ENCODE measurements at regions not wholly inside any gene's neighbourhood (a gene's known extent, or its start where the extent isn't known, plus 50 kb on each side); places are given as distances from the start of the nearest gene placed in this dataset.

DNA sequence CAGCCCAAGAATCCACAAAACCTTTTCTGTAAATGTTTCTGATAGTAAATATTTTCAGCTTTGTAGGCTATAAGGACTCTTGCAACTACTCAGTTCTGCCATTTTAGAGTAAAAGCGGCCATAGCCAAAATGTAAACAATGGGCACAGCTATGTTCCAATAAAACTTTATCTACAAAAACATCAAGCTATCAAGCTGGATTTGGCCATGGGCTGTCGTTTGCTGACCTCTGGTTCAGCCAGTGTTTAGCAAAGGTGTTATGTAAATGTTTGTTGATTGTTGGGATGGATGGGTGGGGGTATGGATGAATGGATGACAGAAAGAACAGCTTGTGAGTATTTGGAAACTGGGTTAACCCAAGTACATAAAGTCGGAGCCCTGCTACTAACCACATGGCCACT lies 111.1 kb upstream of the VRK1 start:
- H3K79me2 ChIP-seq (ENCODE audit: insufficient read depth, low read depth), result no peaks in the 10 kb centered on the region
- H2AFZ ChIP-seq (ENCODE audit: low read depth), result no peak overlapping the region
- H3K36me3 ChIP-seq (ENCODE audit: insufficient read depth), result no peaks in the 10 kb centered on the region
- H4K20me1 ChIP-seq (ENCODE audit: insufficient read depth), result no peaks in the 10 kb centered on the region
- no peak overlapping the region for H3K9ac ChIP-seq
- TF ChIP-seq CTCF (conservative IDR thresholded peaks at IDR 0.05; ENCODE audit: low read depth, low read length), result no peak
- H3K4me2 ChIP-seq, result no peak overlapping the region
- H3K4me1 ChIP-seq (ENCODE audit: low read depth, poor library complexity, severe bottlenecking), result no peaks in the 10 kb centered on the region
- no peaks in the 10 kb centered on the region for H3K27me3 ChIP-seq (ENCODE audit: insufficient read depth, low read depth)
- no peak overlapping the region for H3K27ac ChIP-seq
- H3K4me3 ChIP-seq (IDR thresholded peaks at IDR 0.05; ENCODE audit: insufficient read depth, low read depth, low read length), result no peak overlapping the region

- Histone ChIP-seq H3K36me3 (ENCODE audit: insufficient read depth) (no peaks in the 10 kb centered on the region), H3K4me1 (ENCODE audit: low read depth, poor library complexity, severe bottlenecking) (no peaks in the 10 kb centered on the region), H3K27ac (no peak overlapping the region), H4K20me1 (ENCODE audit: insufficient read depth) (no peaks in the 10 kb centered on the region), H3K9ac (no peak overlapping the region), H2AFZ (ENCODE audit: low read depth) (no peak overlapping the region), H3K4me2 (no peak overlapping the region), H3K79me2 (ENCODE audit: insufficient read depth, low read depth) (no peaks in the 10 kb centered on the region), H3K4me3 (IDR thresholded peaks at IDR 0.05; ENCODE audit: insufficient read depth, low read depth, low read length) (no peak overlapping the region), H3K27me3 (ENCODE audit: insufficient read depth, low read depth) (no peaks in the 10 kb centered on the region)
- TF ChIP-seq CTCF (conservative IDR thresholded peaks at IDR 0.05; ENCODE audit: low read depth, low read length), result no peak
These were observed 108.6 kb upstream of the VRK1 start for GRCh38 chr14:96688629-96689028.

DNA sequence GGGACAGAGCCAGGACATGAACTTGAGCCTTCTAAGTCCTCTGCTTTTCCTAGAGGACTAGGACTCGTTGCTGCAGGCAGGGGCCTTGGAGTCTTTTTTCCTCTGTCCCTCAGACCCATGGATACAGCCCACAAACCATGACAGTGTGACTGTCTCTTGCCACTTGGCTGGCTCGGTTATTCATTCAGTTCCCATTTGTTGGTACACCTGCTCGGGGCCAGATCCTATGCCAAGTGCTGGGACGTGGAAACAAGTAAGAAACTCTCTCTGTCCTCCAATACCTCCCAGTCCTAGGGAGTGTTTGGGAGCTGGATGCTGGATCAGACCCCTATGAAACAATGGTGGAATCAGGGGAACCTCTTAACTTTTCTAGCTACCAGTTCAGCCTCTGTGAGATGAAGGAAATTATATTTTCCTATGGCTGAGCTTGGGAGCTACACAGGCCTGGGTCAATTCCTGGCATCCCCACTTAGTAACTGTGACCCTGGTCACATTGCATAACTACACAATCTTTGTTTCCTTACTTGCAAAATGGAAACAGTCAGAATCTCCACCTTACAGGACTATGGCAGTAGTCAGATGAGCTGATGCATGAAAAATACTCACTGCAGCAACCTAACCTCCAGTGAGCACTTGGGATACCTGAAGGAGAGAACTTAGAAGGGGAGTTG lies 106.3 kb upstream of the VRK1 start:
- no peak overlapping the region for H3K4me2 ChIP-seq
- H3K4me1 ChIP-seq (ENCODE audit: low read depth, poor library complexity, severe bottlenecking), result no peaks in the 10 kb centered on the region
- H3K27me3 ChIP-seq (ENCODE audit: insufficient read depth, low read depth), result no peaks in the 10 kb centered on the region
- no peak overlapping the region for H3K9ac ChIP-seq
- H3K27ac ChIP-seq, result no peak overlapping the region
- H3K79me2 ChIP-seq (ENCODE audit: insufficient read depth, low read depth), result no peaks in the 10 kb centered on the region
- no peaks in the 10 kb centered on the region for H4K20me1 ChIP-seq (ENCODE audit: insufficient read depth)
- no peaks in the 10 kb centered on the region for H3K36me3 ChIP-seq (ENCODE audit: insufficient read depth)
- H2AFZ ChIP-seq (ENCODE audit: low read depth), result no peak overlapping the region
- no peak for TF ChIP-seq CTCF (conservative IDR thresholded peaks at IDR 0.05; ENCODE audit: low read depth, low read length)
- no peak overlapping the region for H3K4me3 ChIP-seq (IDR thresholded peaks at IDR 0.05; ENCODE audit: insufficient read depth, low read depth, low read length)

- Histone ChIP-seq H3K9ac (no peak overlapping the region), H3K27me3 (ENCODE audit: insufficient read depth, low read depth) (no peaks in the 10 kb centered on the region), H3K4me1 (ENCODE audit: low read depth, poor library complexity, severe bottlenecking) (no peaks in the 10 kb centered on the region), H2AFZ (ENCODE audit: low read depth) (no peak overlapping the region), H3K36me3 (ENCODE audit: insufficient read depth) (no peaks in the 10 kb centered on the region), H3K79me2 (ENCODE audit: insufficient read depth, low read depth) (no peaks in the 10 kb centered on the region), H3K27ac (no peak overlapping the region), H3K4me2 (no peak overlapping the region), H3K4me3 (IDR thresholded peaks at IDR 0.05; ENCODE audit: insufficient read depth, low read depth, low read length) (no peak overlapping the region), H4K20me1 (ENCODE audit: insufficient read depth) (no peaks in the 10 kb centered on the region)
- TF ChIP-seq CTCF (conservative IDR thresholded peaks at IDR 0.05; ENCODE audit: low read depth, low read length), result no peak
These were observed 103.8 kb upstream of the VRK1 start for GRCh38 chr14:96693252-96693820.
